Right cardiac atrium (tissue), 5 donors: ENCODE measurements at regions not wholly inside any gene's neighbourhood (a gene's known extent, or its start where the extent isn't known, plus 50 kb on each side); places are given as distances from the start of the nearest gene placed in this dataset.
A peak's percentile ranks its signal among the peaks of the same experiment; 100 is the strongest.

Experiments used
- ATAC-seq, 2 donors: fragments of 200-7000 bp; cut with Tn5 transposase; one replicate each; pipeline versions ENCODE4 v1.8.0 to v1.9.1; 2020; ENCODE audit warnings: moderate library complexity in 2 of 2, mild to moderate bottlenecking in 1 of 2
- DNase-seq, 3 donors: peaks; one replicate each; pipeline ENCODE4 v3.0.0-alpha.2; 2020
- H3K27ac ChIP-seq: one replicate; pipeline ENCODE4 v1.5.1; 2013; ENCODE audit warnings: mild to moderate bottlenecking, low read length, control low read depth, moderate library complexity
- H3K27me3 ChIP-seq: one replicate; pipeline ENCODE4 v1.6.1; 2013; ENCODE audit not compliant: control insufficient read depth, insufficient read depth
- H3K4me1 ChIP-seq: one replicate; pipeline ENCODE4 v1.6.1; 2013; ENCODE audit warnings: low read length; ENCODE audit not compliant: control insufficient read depth, insufficient read depth
- H3K4me3 ChIP-seq: one replicate; pipeline ENCODE4 v1.5.1; 2013; ENCODE audit warnings: low read length, control low read depth
- H3K9me3 ChIP-seq: one replicate; pipeline ENCODE4 v1.6.1; 2013; ENCODE audit warnings: low read length; ENCODE audit not compliant: control insufficient read depth
- WGBS: extraction: QIAGEN DNeasy Blood & Tissue Kit; methylation state at CpG from one replicate; pipeline ENCODE4 v1.1.7; 2013; 5-methylcytosine and 5-hydroxymethylcytosine counted together
- intact Hi-C, 4 donors: fragments of 100-400 bp; cut with DNase I; formaldehyde crosslinking; loops; one replicate each; pipeline versions ENCODE4 v1.11.0 to v1.14.0; 2022 to 2023
- donor health status: healthy with polysubstance abuse.
- donor health status: DM: no; HTN: yes; CAD: no.
- donor health status: DM: no; HTN: no; CAD: no.
- donor health status: DM: no; HTN: yes; CAD: no; lungs with severe emphysema.
- donor health status: DM: yes; HTN: yes; CAD: no.

GRCh38 chr2:41736105-41736567 lies 311.7 kb upstream of the PKDCC start:
- Histone ChIP-seq H3K4me3 (no peak overlapping the region), H3K9me3 (no peaks in the 10 kb centered on the region), H3K27me3 (no peaks in the 10 kb centered on the region), H3K4me1 (peaks cover 2% of the 10 kb centered on the region), H3K27ac (no peak overlapping the region)
- no peak for DNase-seq
- 81% methylated on average over 5 of the region's 5 CpGs for WGBS
- ATAC-seq: no peak
- intact Hi-C loops: no loop called here

DNA sequence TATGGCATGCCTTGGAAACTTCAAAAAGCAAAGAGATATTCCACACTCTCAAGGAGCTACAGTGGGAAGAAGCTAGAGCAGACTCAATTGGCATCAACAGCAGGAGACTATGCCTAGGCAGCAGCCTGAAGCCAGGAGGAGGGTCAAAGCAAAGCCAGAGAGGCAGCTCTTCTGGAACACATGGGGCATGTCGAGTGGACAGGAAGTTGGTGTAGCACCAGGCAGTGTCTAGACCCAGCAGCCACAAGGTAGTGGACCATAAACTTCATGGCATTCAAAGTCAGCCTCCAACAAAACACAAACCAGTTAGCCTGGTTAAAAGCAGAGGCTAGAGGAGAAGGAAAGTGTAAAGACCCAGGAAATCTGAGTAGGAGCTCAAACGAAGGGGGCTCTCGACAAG lies 311.2 kb upstream of the PKDCC start:
- Histone ChIP-seq H3K27me3 (no peaks in the 10 kb centered on the region), H3K4me3 (no peak overlapping the region), H3K4me1 (peaks cover 2% of the 10 kb centered on the region), H3K9me3 (no peaks in the 10 kb centered on the region), H3K27ac (no peak overlapping the region)
- intact Hi-C loops: no loop called here
- 50% methylated on average over 3 of the region's 3 CpGs for WGBS
- DNase-seq (peak in 2 of 3 donors; percentile 37 to 41), ATAC-seq (peak in 1 of 2 donors; percentile 29)

- Histone ChIP-seq H3K4me3 (no peak overlapping the region), H3K27ac (no peak overlapping the region), H3K4me1 (peaks cover 4% of the 10 kb centered on the region), H3K27me3 (no peaks in the 10 kb centered on the region), H3K9me3 (no peaks in the 10 kb centered on the region)
- 68% methylated on average over 2 of the region's 2 CpGs for WGBS
- intact Hi-C loops: no loop called here
- ATAC-seq (peak; percentile 31 to 45), DNase-seq (no peak)
Observed at GRCh38 chr2:41737888-41738287, 309.9 kb upstream of the PKDCC start.

- Histone ChIP-seq H3K27me3 (no peaks in the 10 kb centered on the region), H3K27ac (no peak overlapping the region), H3K4me1 (peaks cover 1% of the 10 kb centered on the region), H3K9me3 (no peaks in the 10 kb centered on the region), H3K4me3 (no peak overlapping the region)
- 71% methylated on average over 2 of the region's 2 CpGs for WGBS
- intact Hi-C loops: no loop called here
- ATAC-seq: peak in 1 of 2 donors; percentile 33
- DNase-seq: no peak
Observed at GRCh38 chr2:41741951-41742595, 305.7 kb upstream of the PKDCC start.

DNA sequence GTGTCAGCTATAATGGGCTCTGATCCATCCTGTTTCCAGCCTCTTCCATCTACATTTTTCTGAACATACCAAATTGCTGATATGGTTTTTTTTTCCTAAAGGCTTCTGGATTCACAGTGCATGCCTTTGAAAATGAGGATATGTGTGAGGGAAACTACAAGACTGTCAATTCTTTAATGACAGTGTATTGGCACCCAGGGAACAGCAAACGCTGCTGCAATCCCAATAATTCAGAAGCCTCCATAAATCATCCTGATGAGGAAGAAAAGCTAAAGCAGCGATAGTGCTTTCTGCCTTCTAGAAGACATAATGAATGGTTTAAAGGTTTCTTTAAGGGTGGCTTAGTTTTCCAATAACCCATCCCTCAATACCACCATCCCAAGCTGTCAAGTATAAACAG lies 304.5 kb upstream of the PKDCC start:
- peaks cover 1% of the 10 kb centered on the region for H3K4me1 ChIP-seq
- DNase-seq: no peak

DNA sequence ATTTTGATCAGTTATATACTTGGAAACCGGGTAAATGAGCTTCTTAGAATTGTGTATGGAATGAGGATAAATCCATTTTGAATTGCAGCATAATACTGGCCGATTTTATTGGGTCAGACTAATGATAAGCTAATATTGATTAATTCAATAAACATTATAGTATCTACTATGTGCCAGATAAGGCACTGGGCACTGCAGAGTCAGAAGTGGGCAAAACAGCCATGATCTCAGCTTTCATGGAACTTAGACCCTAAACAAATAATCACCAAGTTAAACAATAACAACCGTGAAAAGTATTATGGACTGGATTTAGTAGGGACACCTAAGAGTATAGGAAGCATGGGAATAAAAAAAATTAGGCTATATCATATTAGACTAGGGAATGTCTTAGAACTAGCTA lies 297.0 kb upstream of the PKDCC start:
- ATAC-seq (no peak), DNase-seq (no peak)
- no peaks in the 10 kb centered on the region for H3K4me1 ChIP-seq
- no peaks in the 10 kb centered on the region for H3K9me3 ChIP-seq
- no peak overlapping the region for H3K4me3 ChIP-seq
- 80% methylated on average over 3 of the region's 3 CpGs for WGBS
- no peaks in the 10 kb centered on the region for H3K27me3 ChIP-seq
- intact Hi-C loops: no loop called here
- no peak overlapping the region for H3K27ac ChIP-seq

More for the DNA sequence above, 304.5 kb upstream of the PKDCC start:
- Histone ChIP-seq H3K27ac (no peak overlapping the region), H3K9me3 (no peaks in the 10 kb centered on the region), H3K4me3 (no peak overlapping the region), H3K27me3 (no peaks in the 10 kb centered on the region)
- intact Hi-C loops: no loop called here
- WGBS: 69% methylated on average over 2 of the region's 2 CpGs
- ATAC-seq: no peak

GRCh38 chr2:41759880-41760279 lies 287.9 kb upstream of the PKDCC start:
- Histone ChIP-seq H3K4me3 (no peak overlapping the region), H3K9me3 (no peaks in the 10 kb centered on the region), H3K4me1 (no peaks in the 10 kb centered on the region), H3K27ac (no peak overlapping the region), H3K27me3 (no peaks in the 10 kb centered on the region)
- DNase-seq (no peak), ATAC-seq (no peak)
- WGBS: 76% methylated on average over 3 of the region's 3 CpGs
- intact Hi-C loops: no loop called here

- no peaks in the 10 kb centered on the region for H3K27me3 ChIP-seq
- no peak overlapping the region for H3K27ac ChIP-seq
- H3K4me1 ChIP-seq: no peaks in the 10 kb centered on the region
- H3K9me3 ChIP-seq: no peaks in the 10 kb centered on the region
- intact Hi-C loops: no loop called here
- no peak overlapping the region for H3K4me3 ChIP-seq
- DNase-seq (no peak), ATAC-seq (no peak)
- WGBS: 82% methylated on average over 4 of the region's 4 CpGs
Observed at GRCh38 chr2:41763141-41763540, 284.7 kb upstream of the PKDCC start.

- Histone ChIP-seq H3K9me3 (no peaks in the 10 kb centered on the region), H3K27ac (no peak overlapping the region), H3K4me3 (no peak overlapping the region), H3K4me1 (peaks cover 3% of the 10 kb centered on the region), H3K27me3 (no peaks in the 10 kb centered on the region)
- intact Hi-C loops: no loop called here
- DNase-seq (no peak), ATAC-seq (peak in 1 of 2 donors; percentile 45)
- WGBS: 73% methylated on average over 1 of the region's 1 CpG
Observed at GRCh38 chr2:41764131-41764530, 283.7 kb upstream of the PKDCC start.

- intact Hi-C loops: no loop called here
- no peak for DNase-seq
- 72% methylated on average over 2 of the region's 2 CpGs for WGBS
- Histone ChIP-seq H3K4me3 (no peak overlapping the region), H3K4me1 (peaks cover 3% of the 10 kb centered on the region), H3K27ac (no peak overlapping the region), H3K9me3 (no peaks in the 10 kb centered on the region), H3K27me3 (no peaks in the 10 kb centered on the region)
- no peak for ATAC-seq
Observed at GRCh38 chr2:41764919-41765318, 282.9 kb upstream of the PKDCC start.

GRCh38 chr2:41768310-41768709 lies 279.5 kb upstream of the PKDCC start:
- Histone ChIP-seq H3K4me3 (no peak overlapping the region), H3K4me1 (peaks cover 3% of the 10 kb centered on the region), H3K27me3 (no peaks in the 10 kb centered on the region), H3K27ac (no peak overlapping the region), H3K9me3 (no peaks in the 10 kb centered on the region)
- WGBS: 36% methylated on average over 6 of the region's 6 CpGs
- peak; percentile 71 to 72 for ATAC-seq
- intact Hi-C loops: no loop called here
- peak in 2 of 3 donors; percentile 20 to 53 for DNase-seq

DNA sequence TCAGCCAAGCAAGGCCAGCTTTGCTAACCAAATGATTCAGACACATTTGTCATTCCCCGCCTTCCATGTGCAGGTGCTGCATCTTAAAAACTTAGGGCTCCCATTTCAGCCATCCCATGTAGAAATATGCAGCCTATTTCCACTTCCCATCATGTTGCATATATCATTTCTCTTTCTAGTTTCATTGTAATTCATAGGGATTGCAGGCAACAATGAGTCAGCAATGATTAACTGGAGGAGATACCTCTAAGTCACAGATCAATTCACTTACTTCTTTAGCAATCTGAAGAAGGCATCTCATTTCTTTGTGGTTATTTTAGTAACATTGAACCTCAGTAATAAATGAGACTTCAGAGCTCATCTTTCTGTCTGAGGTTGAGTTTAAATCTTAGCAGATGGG lies 276.1 kb upstream of the PKDCC start:
- WGBS: 96% methylated on average over 1 of the region's 1 CpG
- Histone ChIP-seq H3K27me3 (no peaks in the 10 kb centered on the region), H3K27ac (no peak overlapping the region), H3K9me3 (no peaks in the 10 kb centered on the region), H3K4me1 (peaks cover 3% of the 10 kb centered on the region), H3K4me3 (no peak overlapping the region)
- intact Hi-C loops: no loop called here
- ATAC-seq (no peak), DNase-seq (no peak)
